NB4 (cell line): ENCODE measurements at regions not wholly inside any gene's neighbourhood (a gene's known extent, or its start where the extent isn't known, plus 50 kb on each side); places are given as distances from the start of the nearest gene placed in this dataset.

ENCODE experiments used
- MYC ChIP-seq: IDR thresholded peaks from 2 replicates; pipeline ENCODE4 v1.6.1; 2011; ENCODE audit warnings: low read depth, low read length
- TF ChIP-seq, protein P1 (sequence below): IDR thresholded peaks from one replicate; pipeline ENCODE4 v1.5.1; 2012; ENCODE audit warnings: low read depth, low read length

DNA sequence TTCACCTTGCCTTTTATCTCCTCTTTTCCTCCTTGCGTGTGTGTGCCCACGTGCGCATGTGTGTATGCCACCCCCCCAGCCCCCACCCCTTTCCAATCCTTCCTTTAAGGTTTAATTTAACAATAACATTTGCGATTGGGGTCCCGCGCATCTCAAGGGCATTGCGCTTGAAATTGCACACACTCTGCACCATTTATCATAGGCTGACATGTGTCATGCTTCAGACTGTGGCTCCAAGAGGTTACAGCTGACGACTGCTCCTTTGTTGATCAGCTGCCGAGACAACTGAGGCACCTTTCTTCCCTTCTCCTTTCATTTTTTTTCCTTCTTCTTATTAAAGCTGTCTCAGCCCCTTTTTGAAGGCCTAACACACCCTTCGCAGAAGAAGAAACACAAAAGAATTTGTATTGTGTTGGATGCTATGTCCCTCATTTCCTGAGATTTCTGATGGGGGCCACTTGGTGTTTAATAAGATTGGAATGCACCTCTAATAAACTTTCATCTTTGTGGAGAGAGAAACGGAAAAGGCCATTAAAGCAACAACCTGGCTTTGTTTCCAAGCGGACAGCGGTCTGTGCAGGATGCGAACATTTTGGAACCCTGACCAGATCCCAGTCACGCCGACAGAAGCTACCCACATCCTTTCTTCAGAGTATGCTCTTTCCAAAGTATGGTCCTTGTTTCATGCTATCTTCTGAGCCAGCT lies 470.1 kb downstream of the MCTP2 start:
- TF ChIP-seq, protein P1, sequence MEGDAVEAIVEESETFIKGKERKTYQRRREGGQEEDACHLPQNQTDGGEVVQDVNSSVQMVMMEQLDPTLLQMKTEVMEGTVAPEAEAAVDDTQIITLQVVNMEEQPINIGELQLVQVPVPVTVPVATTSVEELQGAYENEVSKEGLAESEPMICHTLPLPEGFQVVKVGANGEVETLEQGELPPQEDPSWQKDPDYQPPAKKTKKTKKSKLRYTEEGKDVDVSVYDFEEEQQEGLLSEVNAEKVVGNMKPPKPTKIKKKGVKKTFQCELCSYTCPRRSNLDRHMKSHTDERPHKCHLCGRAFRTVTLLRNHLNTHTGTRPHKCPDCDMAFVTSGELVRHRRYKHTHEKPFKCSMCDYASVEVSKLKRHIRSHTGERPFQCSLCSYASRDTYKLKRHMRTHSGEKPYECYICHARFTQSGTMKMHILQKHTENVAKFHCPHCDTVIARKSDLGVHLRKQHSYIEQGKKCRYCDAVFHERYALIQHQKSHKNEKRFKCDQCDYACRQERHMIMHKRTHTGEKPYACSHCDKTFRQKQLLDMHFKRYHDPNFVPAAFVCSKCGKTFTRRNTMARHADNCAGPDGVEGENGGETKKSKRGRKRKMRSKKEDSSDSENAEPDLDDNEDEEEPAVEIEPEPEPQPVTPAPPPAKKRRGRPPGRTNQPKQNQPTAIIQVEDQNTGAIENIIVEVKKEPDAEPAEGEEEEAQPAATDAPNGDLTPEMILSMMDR: no peak
- TF ChIP-seq MYC: no peak
